HG03378 (cell line): ENCODE measurements at regions not wholly inside any gene's neighbourhood (a gene's known extent, or its start where the extent isn't known, plus 50 kb on each side); places are given as distances from the start of the nearest gene placed in this dataset.

ENCODE experiments used
- ATAC-seq: cut with Tn5 transposase; IDR thresholded peaks from one replicate; pipeline ENCODE4 v1.9.1; 2021; ENCODE audit warnings: mild to moderate bottlenecking, moderate library complexity; ENCODE audit not compliant: unreplicated experiment

DNA sequence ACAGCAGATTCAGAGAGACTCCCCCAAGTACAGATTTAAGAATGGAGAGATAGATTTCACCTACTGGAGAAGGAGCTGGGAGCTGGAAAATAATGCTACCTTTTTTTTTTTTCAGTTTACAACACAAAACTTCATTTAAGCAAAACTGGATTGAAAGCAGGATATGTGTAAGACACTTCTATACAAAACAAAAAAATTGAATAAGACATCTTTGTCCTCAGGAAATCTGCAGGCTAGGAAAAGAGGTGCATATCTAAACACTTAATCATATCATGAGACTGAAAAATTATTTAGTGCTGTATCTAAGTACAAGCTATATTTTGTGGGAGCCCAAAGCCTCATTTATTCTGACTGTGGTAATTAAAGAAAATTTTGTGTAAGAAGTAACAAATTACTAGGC lies 516.1 kb downstream of the ZIC1 start:
- ATAC-seq, result no peak

DNA sequence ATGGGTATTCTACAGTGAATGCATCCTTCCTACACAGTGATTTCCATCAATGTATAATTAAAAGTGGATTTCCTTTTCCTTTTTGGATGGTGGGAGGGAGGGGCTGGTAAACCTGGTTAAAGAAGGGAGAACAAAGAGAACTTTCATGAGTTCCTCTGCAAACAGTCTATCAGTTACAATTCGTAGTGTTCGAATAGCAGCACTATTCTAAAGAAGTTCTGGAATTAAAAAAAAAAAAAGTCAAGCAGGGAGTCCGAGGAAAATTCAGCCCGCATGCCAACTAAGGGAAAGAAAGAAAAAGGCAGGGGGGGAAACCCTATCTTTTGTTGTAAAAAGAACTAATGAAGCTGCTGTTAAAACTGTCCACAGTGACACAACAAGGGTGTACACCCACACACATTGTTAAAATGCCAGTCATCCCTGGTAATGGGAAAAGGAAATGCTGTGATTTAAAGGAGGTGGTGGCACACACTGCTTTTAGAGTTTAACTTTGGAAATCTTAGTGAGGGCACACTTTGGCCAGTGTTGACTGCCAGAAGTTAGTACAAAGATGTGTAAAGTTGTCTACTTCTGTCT lies 521.2 kb downstream of the ZIC1 start:
- ATAC-seq, result no peak

DNA sequence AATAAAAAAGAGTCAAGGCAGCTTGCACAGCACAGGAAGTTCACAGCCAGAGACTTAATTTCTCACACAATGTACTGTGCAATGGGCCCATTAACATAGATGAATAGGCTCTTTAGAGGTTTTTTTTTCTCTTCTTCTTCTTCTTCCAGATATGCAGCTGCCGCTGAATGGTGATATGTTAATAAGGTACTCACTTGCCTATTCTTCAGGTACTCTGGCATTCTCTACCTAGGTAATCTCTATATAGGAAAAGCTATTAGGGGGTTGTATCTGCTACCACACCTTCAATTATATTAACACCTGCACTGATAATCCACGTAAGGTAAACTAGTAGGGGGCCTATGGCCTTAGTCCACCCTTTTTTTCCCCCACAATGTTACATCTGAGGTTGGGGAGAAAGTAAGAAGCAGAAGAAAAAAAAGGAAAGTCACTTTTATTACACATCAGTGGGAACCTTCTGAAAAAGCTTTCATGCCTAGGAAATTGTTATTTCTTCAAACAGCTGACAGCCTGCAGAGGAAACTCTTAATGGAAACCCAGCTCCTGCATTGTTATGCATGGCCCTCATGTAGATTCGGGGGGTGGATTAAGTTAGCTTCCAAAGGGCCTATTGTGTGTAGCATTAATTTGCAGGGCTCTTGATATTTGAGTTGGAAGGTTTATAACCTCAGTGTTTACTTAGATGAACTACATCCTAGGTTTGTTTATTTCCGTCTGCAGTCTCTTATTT lies 525.5 kb downstream of the ZIC1 start:
- ATAC-seq, result no peak

- ATAC-seq, result no peak
Measured at GRCh38 chr3:147937341-147937740, 528.2 kb downstream of the ZIC1 start.

- no peak for ATAC-seq
Measured at GRCh38 chr3:147937891-147938290, 528.7 kb downstream of the ZIC1 start.

DNA sequence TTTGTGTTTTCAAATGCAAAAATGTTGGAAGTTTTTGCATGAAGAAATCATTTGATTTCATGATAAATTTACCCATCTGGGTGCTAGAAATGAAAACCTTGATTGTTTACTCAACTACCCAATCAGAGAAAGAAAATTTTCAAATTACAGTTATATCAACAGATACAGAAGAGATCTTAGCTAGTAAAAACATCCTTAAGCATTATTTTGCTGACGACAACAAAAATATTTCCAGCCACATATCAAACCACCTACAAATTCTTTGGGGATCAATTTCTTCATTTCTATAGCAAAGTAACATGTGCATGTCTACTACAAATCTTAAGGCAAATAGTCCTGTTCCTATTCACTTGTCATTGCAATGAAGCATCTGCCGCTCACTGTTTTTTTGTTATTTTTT lies 530.3 kb downstream of the ZIC1 start:
- ATAC-seq, result no peak

DNA sequence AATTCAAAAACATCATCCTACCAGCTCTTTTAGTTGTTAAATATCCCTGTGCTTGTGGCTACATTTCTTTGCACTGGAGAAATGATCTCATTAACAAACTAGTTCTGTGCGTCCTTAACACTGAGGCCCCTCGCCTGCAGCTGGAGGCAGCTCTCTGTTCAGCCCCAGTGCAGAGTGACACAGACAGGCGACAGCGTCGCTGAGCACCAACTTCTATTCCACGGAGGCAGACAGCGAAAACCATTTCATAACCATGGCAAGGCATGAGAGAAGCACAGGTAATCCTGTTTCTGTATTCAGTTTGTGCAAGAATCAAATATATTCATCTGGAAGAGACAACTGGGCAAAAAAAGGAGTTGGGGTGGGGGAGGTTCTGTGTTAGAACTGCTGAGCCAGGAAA lies 530.7 kb downstream of the ZIC1 start:
- no peak for ATAC-seq

- no peak for ATAC-seq
Measured at GRCh38 chr3:147940405-147941193, 531.4 kb downstream of the ZIC1 start.

DNA sequence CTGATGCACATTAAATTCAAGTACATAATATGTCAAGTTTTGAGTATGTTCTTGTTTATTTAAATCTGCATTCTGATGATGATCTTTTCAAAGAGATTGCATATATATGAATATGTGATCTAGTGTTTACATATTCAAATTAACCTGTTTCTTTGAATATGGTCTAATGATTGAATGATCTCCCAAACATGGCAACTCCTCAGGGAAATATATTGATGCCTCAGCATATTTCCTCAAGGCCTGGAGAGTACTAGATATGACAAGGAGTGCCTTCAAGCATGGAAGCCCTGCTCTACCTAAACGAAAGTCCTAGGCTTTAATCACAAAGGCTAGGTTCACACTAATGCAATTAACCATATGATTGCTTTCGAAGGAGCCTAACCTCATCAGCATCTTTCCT lies 532.8 kb downstream of the ZIC1 start:
- ATAC-seq, result no peak

DNA sequence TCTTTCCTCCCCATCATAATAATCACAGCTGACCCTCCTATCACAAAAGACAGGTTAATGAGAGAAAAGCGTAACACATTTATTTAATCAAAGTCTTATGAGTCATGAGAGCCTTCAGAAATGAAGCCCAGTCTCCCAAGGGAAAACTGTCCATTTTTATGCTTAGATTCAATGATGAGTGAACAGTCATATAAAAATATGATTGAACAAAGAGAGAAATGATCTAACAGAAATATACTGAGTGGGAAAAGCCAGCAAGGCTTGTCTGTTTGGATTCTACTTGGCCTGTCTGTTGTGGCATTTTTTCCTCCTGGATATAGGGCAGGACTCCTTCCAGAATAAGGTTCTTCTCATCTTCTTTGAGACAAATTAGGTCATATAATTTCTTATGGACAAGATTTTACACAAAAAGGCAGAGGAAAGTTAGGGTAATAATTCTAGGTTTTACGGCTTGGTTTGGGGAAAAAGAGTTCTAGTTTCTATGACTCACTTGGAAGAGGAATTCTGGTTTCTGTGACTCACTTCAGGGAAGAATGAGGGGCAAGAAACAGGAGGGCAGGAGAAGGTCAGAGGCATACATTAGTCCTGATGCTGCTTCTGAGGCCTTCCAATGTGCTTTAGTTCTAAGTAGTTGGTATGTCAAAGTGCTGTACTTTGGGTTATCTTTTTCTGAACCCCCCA lies 534.2 kb downstream of the ZIC1 start:
- ATAC-seq, result no peak

GRCh38 chr3:147945968-147946519 lies 536.9 kb downstream of the ZIC1 start:
- ATAC-seq, result peak; percentile 40

DNA sequence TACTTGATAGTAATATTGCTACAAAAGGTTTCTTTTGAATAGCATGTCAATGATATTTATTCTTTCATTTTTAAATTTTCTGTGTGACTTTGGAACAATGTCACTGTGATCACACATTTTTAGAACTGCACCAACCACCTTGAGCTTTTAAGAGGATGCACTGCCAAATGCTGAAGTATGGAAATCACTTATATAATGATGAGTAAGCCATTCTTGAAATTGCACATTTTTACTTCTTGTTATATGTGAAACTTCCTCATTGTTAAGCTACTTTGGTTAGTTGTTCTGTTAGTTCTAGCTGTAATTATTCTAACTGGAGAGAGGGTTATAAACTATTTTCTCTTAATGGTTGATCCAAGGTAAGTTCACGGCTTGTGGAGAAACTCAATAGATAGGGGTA lies 547.5 kb downstream of the ZIC1 start:
- ATAC-seq, result no peak

- no peak for ATAC-seq
Measured at GRCh38 chr3:147958754-147959153, 549.6 kb downstream of the ZIC1 start.

- ATAC-seq, result no peak
Measured at GRCh38 chr3:147960786-147961185, 551.6 kb downstream of the ZIC1 start.

DNA sequence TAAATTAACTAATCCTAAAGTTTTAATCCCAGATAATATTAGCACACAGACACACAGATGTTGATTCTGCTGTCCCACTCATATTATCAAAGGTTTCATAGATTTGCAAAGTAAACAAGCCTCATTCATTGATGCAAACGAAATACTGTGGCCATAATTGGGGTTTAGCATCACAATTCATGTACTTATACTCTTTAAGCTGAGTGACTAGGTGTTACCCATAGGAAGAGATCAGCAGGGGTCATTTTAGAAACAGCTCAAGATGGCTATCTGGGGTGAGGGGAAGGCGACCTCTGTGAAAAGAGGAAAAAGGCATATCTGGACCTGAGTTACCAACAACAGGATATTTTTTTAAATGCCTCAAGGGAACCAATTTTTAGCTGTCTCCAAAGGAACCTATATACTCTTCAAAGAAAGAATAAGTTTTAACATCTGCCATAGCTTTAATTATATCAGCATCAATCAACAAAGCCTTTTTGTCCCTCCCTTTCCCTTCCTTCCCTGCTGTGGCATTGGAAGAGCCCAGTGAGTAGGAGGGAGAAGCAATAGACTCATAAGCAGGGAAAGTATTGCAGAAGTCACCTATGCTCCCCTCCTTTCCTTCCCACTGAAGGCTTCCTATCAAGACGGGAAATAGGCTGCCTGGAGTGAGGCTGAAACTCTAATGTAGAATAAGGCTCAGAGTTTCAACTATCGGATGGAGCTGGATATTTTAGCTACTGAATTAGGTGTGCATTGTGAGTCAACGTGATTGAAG lies 553.4 kb downstream of the ZIC1 start:
- ATAC-seq, result no peak

- ATAC-seq, result no peak
Measured at GRCh38 chr3:147963711-147964110, 554.5 kb downstream of the ZIC1 start.

DNA sequence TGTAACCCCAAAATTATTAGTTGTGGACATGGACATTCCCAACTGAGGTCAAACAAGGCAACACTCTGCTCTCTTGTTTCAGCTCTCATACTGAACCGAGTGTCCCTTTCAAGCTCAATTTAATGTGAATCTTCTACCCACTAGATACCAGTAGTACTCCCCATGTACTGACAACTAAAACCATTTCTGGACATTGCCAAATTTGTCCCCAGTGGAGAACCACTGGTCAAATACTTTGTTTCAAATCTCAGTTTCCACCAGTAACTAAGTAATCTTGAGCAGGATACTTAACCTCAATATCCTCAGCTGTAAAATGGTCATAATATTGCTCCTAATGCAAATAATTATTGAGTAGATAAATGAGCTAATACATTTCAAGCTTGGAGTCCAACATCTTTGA lies 566.0 kb downstream of the ZIC1 start:
- ATAC-seq, result no peak

GRCh38 chr3:147977001-147977400 lies 567.8 kb downstream of the ZIC1 start:
- no peak for ATAC-seq

- no peak for ATAC-seq
Measured at GRCh38 chr3:147987549-147987948, 578.4 kb downstream of the ZIC1 start.

DNA sequence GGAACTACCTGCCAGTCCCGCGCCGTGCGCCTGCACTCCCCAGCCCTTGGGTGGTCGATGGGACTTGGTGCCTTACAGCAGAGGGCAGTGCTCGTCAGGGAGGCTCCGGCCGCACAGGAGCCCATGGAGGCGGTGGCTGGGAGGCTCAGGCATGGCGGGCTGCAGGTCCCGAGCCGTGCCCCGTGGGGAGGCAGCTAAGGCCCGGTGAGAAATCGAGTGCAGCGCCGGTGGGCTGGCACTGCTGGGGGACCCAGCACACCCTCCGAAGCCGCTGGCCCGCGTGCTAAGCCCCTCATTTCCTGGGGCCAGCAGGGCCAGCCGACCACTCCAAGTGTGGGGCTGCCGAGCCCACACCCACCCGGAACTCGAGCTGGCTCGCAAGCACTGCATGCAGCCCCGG lies 580.2 kb downstream of the ZIC1 start:
- ATAC-seq, result no peak
